NCI-H2107 (cell line): ENCODE measurements at regions not wholly inside any gene's neighbourhood (a gene's known extent, or its start where the extent isn't known, plus 50 kb on each side); places are given as distances from the start of the nearest gene placed in this dataset.

Experiments used
- DNase-seq: peaks from one replicate; lab custom pipeline; 2025; lab: John Stamatoyannopoulos, UW

DNA sequence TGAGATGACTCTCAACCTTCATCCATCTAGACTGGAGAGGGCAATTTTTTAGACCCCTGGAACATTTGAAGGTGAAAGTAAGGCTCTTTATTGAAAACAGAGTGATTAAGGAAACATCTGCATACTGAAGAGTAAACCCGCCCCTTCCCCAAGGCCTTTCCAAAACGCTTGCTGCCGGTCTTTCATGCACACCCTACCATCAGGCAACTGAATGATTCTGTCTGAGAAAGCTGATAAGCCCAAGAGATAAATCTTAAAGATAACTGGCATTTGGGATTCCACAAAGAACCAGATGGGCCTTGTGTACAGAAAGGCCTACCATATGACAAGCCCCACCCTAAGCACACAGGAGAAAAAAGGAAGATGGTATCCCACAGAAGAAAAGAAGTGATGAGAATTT lies 54.4 kb upstream of the PIK3R1 start:
- DNase-seq: no peak

DNA sequence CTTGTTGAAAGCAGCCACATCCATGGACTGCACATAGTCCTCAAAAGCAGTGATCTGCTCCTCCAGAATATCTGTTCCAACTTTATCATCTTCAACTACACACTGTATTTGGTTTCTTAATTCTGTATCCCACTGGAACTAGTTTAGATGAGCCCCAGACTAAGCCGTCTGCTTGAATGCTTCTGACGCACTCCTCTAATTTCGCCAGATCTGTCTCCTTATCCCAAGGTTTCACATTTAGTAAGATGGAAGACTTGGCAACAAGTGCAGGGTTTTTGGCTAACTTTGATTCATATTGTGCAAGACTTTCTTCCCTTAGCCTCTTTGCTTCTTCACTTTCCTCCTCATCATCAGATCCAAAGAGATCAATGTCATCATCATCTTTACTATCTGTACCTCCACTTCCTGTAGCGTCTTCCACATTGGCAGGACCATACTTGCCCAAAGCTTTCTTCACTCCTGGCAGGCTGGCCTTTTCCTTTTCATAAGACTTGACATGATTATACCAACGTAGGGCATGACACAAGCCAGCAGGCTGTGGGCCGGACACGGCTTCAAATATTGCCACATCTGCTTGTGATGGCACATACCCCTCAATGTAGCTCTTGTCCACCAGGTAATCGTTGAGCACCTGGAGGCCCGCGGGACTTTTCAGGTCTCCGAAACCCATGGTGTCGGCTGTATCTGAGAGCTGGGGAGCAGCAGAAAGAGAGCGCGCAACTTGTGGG lies 56.2 kb upstream of the PIK3R1 start:
- DNase-seq: no peak

GRCh38 chr5:68155940-68156339 lies 59.6 kb upstream of the PIK3R1 start:
- DNase-seq: no peak

GRCh38 chr5:68154119-68154857 lies 61.3 kb upstream of the PIK3R1 start:
- no peak for DNase-seq

GRCh38 chr5:68151812-68152211 lies 63.7 kb upstream of the PIK3R1 start:
- no peak for DNase-seq

DNA sequence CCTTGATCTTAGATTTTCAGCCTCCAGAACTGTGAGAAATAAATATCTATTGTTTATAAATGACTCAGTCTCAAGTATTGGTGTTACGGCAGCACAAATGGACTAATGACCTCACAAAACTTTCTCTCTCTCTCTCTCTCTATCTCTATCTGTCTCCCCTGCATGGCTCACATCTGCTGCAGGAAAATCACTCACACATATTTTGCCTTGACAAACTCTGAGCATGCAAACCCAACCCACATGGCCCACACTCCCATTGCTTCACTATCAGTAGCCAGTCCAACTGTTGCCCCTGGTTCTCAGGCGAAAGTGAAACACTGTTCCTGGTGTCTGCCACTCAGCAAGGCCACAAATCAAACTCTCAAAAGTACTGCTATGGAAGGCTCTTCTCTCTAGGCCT lies 66.4 kb upstream of the PIK3R1 start:
- DNase-seq: no peak

DNA sequence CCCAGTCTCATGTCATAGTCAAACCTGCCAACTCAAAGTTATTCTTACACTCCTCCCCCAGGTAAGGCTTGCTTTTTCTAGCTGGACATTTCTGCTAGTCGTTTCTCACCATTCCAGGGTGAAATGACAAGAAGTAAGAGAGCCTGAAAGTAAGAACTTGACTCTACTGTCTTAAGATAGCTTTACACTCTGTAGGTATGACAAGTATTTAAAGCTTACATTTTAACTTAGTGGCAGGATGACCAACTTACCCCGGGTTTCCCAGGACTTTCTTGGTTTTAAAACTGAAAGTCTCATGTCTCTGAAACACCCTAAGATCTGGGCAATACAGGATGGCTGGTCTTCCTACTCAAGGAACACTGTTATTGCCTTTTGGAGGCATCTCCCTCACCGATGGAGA lies 67.5 kb upstream of the PIK3R1 start:
- DNase-seq: no peak

GRCh38 chr5:68147659-68148058 lies 67.9 kb upstream of the PIK3R1 start:
- DNase-seq: no peak

GRCh38 chr5:68141494-68141893 lies 74.1 kb upstream of the PIK3R1 start:
- DNase-seq: no peak

- no peak for DNase-seq
Measured at GRCh38 chr5:68140763-68141162, 74.8 kb upstream of the PIK3R1 start.

DNA sequence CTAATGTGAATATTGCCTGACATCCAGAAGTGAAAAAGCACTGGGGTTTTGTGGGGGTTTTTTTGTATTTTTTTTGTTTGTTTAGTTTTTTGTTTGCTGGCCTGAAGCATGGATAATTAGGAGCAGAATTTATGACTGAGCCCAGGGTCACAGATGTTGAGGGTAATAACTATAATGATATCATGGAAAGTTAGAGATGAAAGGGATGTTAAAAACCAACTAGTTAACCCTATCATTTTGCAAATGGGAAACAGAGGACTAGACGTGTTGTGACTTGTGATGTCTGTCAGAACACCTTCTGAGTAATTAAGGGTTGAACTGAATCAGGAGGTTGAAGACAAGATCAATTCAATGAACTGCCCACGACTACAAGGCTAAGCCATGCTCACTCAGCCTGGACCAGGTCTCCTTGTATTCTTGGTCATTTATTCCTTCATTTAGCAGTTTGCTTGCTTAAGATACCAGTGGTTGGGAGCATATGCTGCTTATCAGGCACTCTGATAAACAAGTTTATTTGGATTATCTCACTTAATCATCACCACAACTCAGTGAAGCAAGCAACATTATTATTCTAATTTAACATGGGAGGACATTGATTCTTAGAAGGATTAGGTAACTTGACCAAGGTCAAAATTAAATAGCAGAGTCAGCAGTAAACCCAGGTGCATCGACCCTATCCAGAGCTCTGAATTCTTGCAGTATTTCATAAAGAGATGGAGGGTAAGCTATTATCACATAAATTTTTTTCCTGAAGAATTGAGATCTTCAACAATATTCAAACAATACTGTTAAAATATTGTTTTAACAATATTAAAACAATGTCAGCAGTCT lies 75.7 kb upstream of the PIK3R1 start:
- no peak for DNase-seq

DNA sequence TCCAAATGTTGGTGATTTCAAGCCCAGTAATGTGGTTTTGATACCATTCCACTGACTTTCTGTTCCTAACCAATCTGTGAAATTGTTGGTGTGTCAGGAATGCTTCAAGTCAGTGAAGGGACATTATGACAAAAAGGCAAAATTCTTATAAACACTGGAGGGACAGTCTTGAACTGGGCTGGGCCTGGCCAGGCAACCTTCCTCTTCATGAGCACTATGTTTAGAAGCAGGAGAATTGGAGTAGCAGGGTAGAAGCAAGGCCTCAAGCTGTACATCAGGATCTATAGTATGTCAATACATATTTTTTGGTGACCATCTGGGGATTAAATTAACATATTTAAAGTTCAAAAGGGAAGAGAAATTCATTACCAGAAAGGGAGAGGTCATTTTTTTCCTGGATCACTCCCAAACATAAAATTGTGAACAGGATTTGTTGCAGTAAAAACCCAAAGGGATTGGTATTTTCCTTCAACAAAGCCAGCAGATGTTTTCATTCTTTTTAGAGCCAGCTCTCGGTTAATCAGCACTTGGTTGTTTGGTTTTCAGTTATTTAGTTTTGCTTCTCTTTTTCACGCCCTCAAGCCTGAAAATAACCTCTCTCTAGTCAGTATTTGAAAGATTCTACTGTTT lies 77.9 kb upstream of the PIK3R1 start:
- no peak for DNase-seq

DNA sequence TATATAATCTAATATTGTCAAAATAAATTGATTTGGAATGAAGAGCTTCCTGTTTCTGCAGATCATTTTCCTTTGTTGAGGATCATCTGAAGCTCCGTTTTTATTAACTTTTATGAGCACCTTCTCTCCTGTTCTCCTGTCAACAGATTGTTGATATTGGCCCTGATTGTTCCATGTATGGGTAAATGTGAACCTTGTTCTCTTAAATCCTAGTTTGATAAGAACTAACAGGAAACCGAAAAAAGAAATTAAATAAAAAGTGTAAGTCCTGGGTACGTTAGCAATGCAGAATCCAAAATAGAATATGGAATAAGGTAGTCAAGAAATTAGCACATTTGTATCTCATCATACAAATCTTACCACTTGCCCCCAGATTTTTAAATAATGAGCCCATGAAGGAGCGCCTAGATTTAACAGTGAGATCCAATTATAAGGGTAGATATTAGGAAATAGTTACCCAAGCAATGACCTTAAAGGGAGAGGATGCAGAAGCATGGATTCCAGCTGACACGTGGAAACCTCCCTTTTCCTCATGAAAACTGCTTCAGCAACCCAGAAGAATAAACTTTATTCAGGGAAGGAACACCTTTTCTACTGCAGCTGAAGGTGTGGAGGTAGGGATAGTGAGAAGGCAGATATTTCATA lies 80.8 kb upstream of the PIK3R1 start:
- DNase-seq: no peak

DNA sequence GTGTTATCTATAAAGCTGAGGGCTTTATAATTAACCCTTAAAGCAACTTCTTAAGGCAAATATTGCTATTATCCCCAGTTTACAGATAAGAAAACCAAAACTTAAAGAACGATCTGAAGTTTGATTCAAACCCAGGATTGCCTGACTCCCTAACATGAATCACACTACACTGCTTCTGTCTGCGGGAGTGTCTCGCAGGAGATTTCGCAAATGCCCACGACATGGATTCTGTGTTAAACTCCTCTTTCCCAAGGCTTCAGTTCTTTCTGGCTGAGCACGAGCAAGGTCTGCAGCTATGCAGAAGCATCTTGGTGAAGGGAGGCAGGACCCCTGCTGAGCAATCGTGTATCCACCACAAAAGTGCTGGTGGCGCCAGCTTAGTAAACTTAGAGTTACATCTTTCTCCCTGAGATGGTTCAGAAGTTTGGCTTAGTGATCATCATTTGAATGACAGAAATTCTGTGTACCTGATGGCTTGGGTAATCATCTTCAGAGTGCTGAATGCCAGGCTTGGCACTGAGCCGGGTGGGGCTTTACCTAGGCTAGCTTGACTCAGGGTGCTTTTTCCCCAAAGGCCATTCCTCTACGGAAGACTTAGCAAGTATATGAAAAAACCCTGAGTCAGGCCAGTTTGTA lies 81.4 kb upstream of the PIK3R1 start:
- DNase-seq: no peak

DNA sequence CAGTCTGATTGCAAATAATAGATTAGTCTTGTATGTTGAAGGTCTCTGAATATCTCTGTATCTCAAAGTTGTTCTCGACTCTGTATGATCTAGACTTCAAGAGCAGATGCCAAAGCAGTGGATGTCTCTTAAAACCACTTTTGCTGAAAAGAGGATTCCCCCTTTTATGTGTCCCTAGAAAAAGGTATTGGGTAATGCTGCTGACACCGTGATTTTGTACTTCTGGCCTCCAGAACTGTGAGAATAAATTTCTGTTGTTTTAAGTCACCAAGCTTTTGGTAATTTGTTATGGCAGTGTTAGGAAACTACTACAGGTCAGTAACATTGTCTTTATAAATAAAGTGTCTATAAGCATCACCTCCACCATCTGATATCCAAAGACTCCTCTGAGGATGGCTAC lies 85.3 kb upstream of the PIK3R1 start:
- no peak for DNase-seq

GRCh38 chr5:68129364-68129763 lies 86.2 kb upstream of the PIK3R1 start:
- no peak for DNase-seq

- no peak for DNase-seq
Measured at GRCh38 chr5:68126886-68127285, 88.7 kb upstream of the PIK3R1 start.

DNA sequence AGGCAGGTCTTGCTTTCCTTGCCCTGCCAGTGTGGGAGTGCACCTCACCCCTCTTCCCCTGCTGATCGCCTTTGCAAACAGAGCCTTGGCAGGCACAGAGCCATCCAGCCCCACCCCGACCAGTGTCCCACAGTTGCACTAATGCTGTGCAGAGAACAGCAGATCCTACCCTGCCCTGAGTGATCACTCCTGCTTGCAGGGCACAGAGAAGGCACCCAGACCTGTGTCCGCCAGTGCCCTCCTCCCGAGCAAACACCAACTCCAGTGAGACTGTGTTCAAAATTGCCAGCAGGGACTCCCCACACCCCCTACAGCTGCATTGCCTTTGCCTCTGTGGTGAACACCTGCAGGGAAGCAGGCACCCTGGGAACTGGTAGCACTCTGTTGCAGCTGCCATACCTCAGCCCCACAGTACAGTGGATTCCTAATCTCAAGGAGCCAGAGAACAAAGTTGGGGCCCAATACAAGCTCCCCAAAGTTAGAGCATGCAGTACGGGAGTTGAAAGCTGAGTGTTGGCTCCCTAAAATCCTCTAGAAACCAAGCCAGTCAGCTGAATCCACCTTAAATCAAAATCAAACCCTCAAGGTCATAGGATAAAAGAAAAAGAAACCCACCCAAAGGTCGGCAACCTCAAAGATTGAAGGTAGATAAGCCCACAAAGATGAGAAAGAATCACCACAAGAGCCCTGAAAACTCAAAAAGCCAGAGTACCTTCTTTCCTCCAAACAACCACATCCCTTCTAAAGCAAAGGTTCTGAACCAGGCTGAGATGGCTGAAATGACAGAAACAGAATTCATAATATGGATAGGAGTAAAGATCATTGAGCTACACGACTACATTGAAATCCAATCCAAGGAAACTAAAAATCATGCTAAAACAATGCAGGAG lies 92.9 kb upstream of the PIK3R1 start:
- DNase-seq: peak; percentile 1

DNA sequence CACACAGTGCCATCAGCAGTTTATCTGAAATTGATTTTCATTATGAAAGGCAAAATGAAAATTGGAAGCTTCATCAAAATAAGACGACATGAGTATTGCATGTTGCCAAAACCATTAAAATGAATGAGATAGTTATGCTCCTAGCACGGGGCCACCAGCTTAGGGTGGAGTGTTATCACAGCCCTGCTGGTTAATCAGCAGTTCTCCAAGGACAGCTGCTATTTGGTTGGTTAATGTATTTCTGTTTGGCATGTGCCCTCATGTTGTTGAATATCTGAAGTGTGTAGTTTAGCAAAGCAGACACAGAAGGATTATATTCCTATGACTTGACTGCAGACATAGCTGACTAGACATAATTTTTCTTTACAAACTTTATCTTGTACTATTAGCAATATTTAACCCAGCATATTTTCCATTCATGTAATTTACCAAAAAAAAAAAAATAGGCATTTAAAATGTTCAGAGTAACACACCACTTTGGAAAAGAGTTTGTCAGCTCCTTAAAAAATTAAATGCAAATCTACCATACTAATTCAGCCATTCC lies 98.6 kb upstream of the PIK3R1 start:
- no peak for DNase-seq

DNA sequence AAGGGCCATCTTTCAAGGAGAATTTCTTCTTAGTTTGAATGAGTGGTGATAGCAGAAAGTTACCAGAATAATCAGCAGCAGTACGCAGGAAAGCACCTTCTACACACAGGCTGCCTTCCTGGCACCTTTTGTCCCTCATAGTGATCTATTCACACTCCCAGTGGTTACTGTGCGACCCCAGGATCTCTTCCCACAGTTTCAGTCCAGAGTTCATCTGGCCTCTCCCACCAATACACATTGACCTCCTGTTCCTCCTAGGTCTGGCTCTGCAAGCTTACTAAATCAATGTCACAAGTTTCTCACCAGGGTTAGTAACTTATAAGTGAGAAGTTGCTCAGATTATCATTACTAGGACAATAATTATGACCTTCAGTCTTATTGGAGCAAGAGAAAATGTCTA lies 99.1 kb upstream of the PIK3R1 start:
- no peak for DNase-seq
